Activated naive CD4-positive, alpha-beta T cell treated with anti-CD3 and anti-CD28 coated beads for 36 hours (primary cell): ENCODE measurements at regions not wholly inside any gene's neighbourhood (a gene's known extent, or its start where the extent isn't known, plus 50 kb on each side); places are given as distances from the start of the nearest gene placed in this dataset.

ENCODE experiments used
- CTCF ChIA-PET: fragments of 350-600 bp; sonication (Branson Sonifier 250); formaldehyde crosslinking; loops from one replicate; lab custom pipeline; 2021; ENCODE audit warnings: antibody characterized with exemption; lab: Charles Lee
- DNase-seq: peaks from one replicate; pipeline ENCODE4 v3.0.0-alpha.2; 2020
- H3K27ac Mint-ChIP-seq: one replicate; pipeline ENCODE4 v1.8.0; 2021; ENCODE audit warnings: mild to moderate bottlenecking, mixed read lengths
- H3K27me3 Mint-ChIP-seq: one replicate; pipeline ENCODE4 v1.8.0; 2021; ENCODE audit warnings: low read depth, mixed read lengths
- H3K36me3 Mint-ChIP-seq: one replicate; pipeline ENCODE4 v1.8.0; 2021; ENCODE audit warnings: low read depth, mixed read lengths
- H3K4me1 Mint-ChIP-seq: one replicate; pipeline ENCODE4 v1.8.0; 2021; ENCODE audit warnings: low read depth, mixed read lengths
- H3K4me3 Mint-ChIP-seq: one replicate; pipeline ENCODE4 v1.8.0; 2021; ENCODE audit warnings: mild to moderate bottlenecking, moderate library complexity, mixed read lengths
- H3K9me3 Mint-ChIP-seq: one replicate; pipeline ENCODE4 v1.8.0; 2021; ENCODE audit warnings: mixed read lengths
- intact Hi-C: fragments of 100-400 bp; cut with micrococcal nuclease; formaldehyde crosslinking; loops from one replicate; pipeline ENCODE4 v1.15.1; 2023

- Mint-ChIP-seq H3K4me1 (no peaks in the 10 kb centered on the region), H3K36me3 (peaks cover 3% of the 10 kb centered on the region), H3K4me3 (no peak overlapping the region), H3K27ac (no peak overlapping the region), H3K9me3 (no peaks in the 10 kb centered on the region), H3K27me3 (no peaks in the 10 kb centered on the region)
- intact Hi-C loops, result no loop called here
- CTCF ChIA-PET, result no interaction called here
- no peak for DNase-seq
These were observed 86.2 kb downstream of the RRM2 start for GRCh38 chr2:10208736-10209135.

- Mint-ChIP-seq H3K27me3 (no peaks in the 10 kb centered on the region), H3K4me3 (no peak overlapping the region), H3K4me1 (no peaks in the 10 kb centered on the region), H3K9me3 (no peaks in the 10 kb centered on the region), H3K27ac (no peak overlapping the region), H3K36me3 (peaks cover 3% of the 10 kb centered on the region)
- DNase-seq, result no peak
- CTCF ChIA-PET, result no interaction called here
- intact Hi-C loops, result no loop called here
These were observed 86.9 kb downstream of the RRM2 start for GRCh38 chr2:10209406-10209935.

- intact Hi-C loops, result no loop called here
- no peak overlapping the region for H3K4me3 Mint-ChIP-seq
- CTCF ChIA-PET, result no interaction called here
These were observed 87.8 kb downstream of the RRM2 start for GRCh38 chr2:10210336-10210735.

GRCh38 chr2:10211844-10212422 is 89.4 kb downstream of the RRM2 start:
- Mint-ChIP-seq H3K27me3 (no peaks in the 10 kb centered on the region), H3K36me3 (peaks cover 3% of the 10 kb centered on the region), H3K4me3 (no peak overlapping the region), H3K9me3 (no peaks in the 10 kb centered on the region), H3K27ac (no peak overlapping the region), H3K4me1 (no peaks in the 10 kb centered on the region)
- intact Hi-C loops, result no loop called here
- DNase-seq, result no peak
- CTCF ChIA-PET, result no interaction called here

More at GRCh38 chr2:10210336-10210735, 87.8 kb downstream of the RRM2 start:
- no peak for DNase-seq
- Mint-ChIP-seq H3K27ac (no peak overlapping the region), H3K36me3 (peaks cover 3% of the 10 kb centered on the region), H3K4me1 (no peaks in the 10 kb centered on the region), H3K9me3 (no peaks in the 10 kb centered on the region), H3K27me3 (no peaks in the 10 kb centered on the region)

GRCh38 chr2:10212827-10213226 is 89.9 kb upstream of the HPCAL1 start:
- Mint-ChIP-seq H3K27ac (no peak overlapping the region), H3K36me3 (peaks cover 3% of the 10 kb centered on the region)
- CTCF ChIA-PET, result no interaction called here

GRCh38 chr2:10214179-10214578 is 88.5 kb upstream of the HPCAL1 start:
- intact Hi-C loops, result no loop called here
- CTCF ChIA-PET, result interaction anchor here (1.4 kb wide), 1 partner anchor 195 kb away, joined by 5 read pairs; no protein-coding TSS in a partner anchor
- Mint-ChIP-seq H3K27me3 (no peaks in the 10 kb centered on the region), H3K4me1 (no peaks in the 10 kb centered on the region), H3K27ac (no peak overlapping the region), H3K9me3 (no peaks in the 10 kb centered on the region), H3K36me3 (peaks cover 3% of the 10 kb centered on the region), H3K4me3 (no peak overlapping the region)
- DNase-seq, result no peak

More at GRCh38 chr2:10212827-10213226, 89.9 kb upstream of the HPCAL1 start:
- no peak overlapping the region for H3K4me3 Mint-ChIP-seq
- no peaks in the 10 kb centered on the region for H3K4me1 Mint-ChIP-seq
- no peaks in the 10 kb centered on the region for H3K27me3 Mint-ChIP-seq
- no peak for DNase-seq
- intact Hi-C loops, result no loop called here
- H3K9me3 Mint-ChIP-seq, result no peaks in the 10 kb centered on the region

- CTCF ChIA-PET, result interaction anchor here (1.4 kb wide), 1 partner anchor 193 kb away, joined by 5 read pairs; no protein-coding TSS in a partner anchor
- Mint-ChIP-seq H3K36me3 (peaks cover 3% of the 10 kb centered on the region), H3K9me3 (no peaks in the 10 kb centered on the region), H3K4me3 (no peak overlapping the region), H3K27me3 (no peaks in the 10 kb centered on the region), H3K4me1 (no peaks in the 10 kb centered on the region), H3K27ac (no peak overlapping the region)
- no peak for DNase-seq
- intact Hi-C loops, result no loop called here
These were observed 87.2 kb upstream of the HPCAL1 start for GRCh38 chr2:10215393-10215935.

GRCh38 chr2:10216677-10217488 is 85.8 kb upstream of the HPCAL1 start:
- Mint-ChIP-seq H3K27me3 (no peaks in the 10 kb centered on the region), H3K36me3 (no peaks in the 10 kb centered on the region), H3K27ac (no peak overlapping the region), H3K9me3 (no peaks in the 10 kb centered on the region), H3K4me3 (no peak overlapping the region), H3K4me1 (no peaks in the 10 kb centered on the region)
- no peak for DNase-seq
- CTCF ChIA-PET, result interaction anchor here (0.9 to 1.0 kb wide), 2 partner anchors 192 to 218 kb away, joined by 3 read pairs; no protein-coding TSS in a partner anchor
- intact Hi-C loops, result no loop called here

- H3K4me1 Mint-ChIP-seq, result no peaks in the 10 kb centered on the region
- H3K27ac Mint-ChIP-seq, result no peak overlapping the region
- H3K9me3 Mint-ChIP-seq, result no peaks in the 10 kb centered on the region
- intact Hi-C loops, result no loop called here
- no peaks in the 10 kb centered on the region for H3K36me3 Mint-ChIP-seq
- no peak overlapping the region for H3K4me3 Mint-ChIP-seq
- no peak for DNase-seq
- H3K27me3 Mint-ChIP-seq, result no peaks in the 10 kb centered on the region
- CTCF ChIA-PET, result interaction anchor here (0.6 to 1.0 kb wide), 3 partner anchors 191 to 217 kb away, joined by 3 to 8 read pairs (median 3); no protein-coding TSS in a partner anchor
These were observed 84.9 kb upstream of the HPCAL1 start for GRCh38 chr2:10217489-10218435.

GRCh38 chr2:10220045-10220901 is 82.4 kb upstream of the HPCAL1 start:
- no peaks in the 10 kb centered on the region for H3K36me3 Mint-ChIP-seq
- intact Hi-C loops, result no loop called here
- no peaks in the 10 kb centered on the region for H3K27me3 Mint-ChIP-seq
- no peaks in the 10 kb centered on the region for H3K9me3 Mint-ChIP-seq
- H3K4me1 Mint-ChIP-seq, result no peaks in the 10 kb centered on the region
- DNase-seq, result no peak
- no peak overlapping the region for H3K4me3 Mint-ChIP-seq
- no peak overlapping the region for H3K27ac Mint-ChIP-seq
- CTCF ChIA-PET, result interaction anchor here (0.8 kb wide), 1 partner anchor 189 kb away, joined by 3 read pairs; no protein-coding TSS in a partner anchor

- Mint-ChIP-seq H3K4me3 (no peak overlapping the region), H3K36me3 (no peaks in the 10 kb centered on the region), H3K27ac (no peak overlapping the region), H3K27me3 (no peaks in the 10 kb centered on the region), H3K4me1 (no peaks in the 10 kb centered on the region), H3K9me3 (no peaks in the 10 kb centered on the region)
- DNase-seq, result no peak
- CTCF ChIA-PET, result no interaction called here
- intact Hi-C loops, result no loop called here
These were observed 81.8 kb upstream of the HPCAL1 start for GRCh38 chr2:10220902-10221391.
